MM.1S (cell line): ENCODE measurements at regions not wholly inside any gene's neighbourhood (a gene's known extent, or its start where the extent isn't known, plus 50 kb on each side); places are given as distances from the start of the nearest gene placed in this dataset.

Source experiments
- DNase-seq: peaks from one replicate; pipeline ENCODE4 v3.0.0-alpha.2; 2015
- H2AFZ ChIP-seq: fragments of 300-600 bp; sonication (generic); 2 replicates; pipeline ENCODE4 v1.6.0; 2016; ENCODE audit warnings: antibody characterized with exemption, low read length
- H3F3A ChIP-seq: fragments of 300-600 bp; sonication (generic); 2 replicates; pipeline ENCODE4 v1.6.1; 2016; ENCODE audit warnings: mild to moderate bottlenecking, antibody characterized with exemption, low read length, moderate library complexity, mixed read lengths; ENCODE audit not compliant: insufficient read depth
- H3K27ac ChIP-seq: fragments of 300-600 bp; sonication (generic); 2 replicates; pipeline ENCODE4 v1.5.1; 2016; ENCODE audit warnings: mild to moderate bottlenecking, low read length
- H3K27me3 ChIP-seq: fragments of 300-600 bp; sonication (generic); replicated peaks from 2 replicates; pipeline ENCODE4 v1.6.0; 2016; ENCODE audit warnings: low read length; ENCODE audit not compliant: insufficient read depth
- H3K36me3 ChIP-seq: fragments of 300-600 bp; sonication (generic); replicated peaks from 2 replicates; pipeline ENCODE4 v1.6.1; 2016; ENCODE audit warnings: mild to moderate bottlenecking, low read length, mixed read lengths; ENCODE audit not compliant: insufficient read depth
- H3K4me1 ChIP-seq: fragments of 300-600 bp; sonication (generic); 2 replicates; pipeline ENCODE4 v1.6.1; 2016; ENCODE audit warnings: low read length, mixed read lengths
- H3K4me2 ChIP-seq: fragments of 300-600 bp; sonication (generic); 2 replicates; pipeline ENCODE4 v1.6.0; 2016; ENCODE audit warnings: low read depth, low read length
- H3K4me3 ChIP-seq: fragments of 300-600 bp; sonication (generic); 2 replicates; pipeline ENCODE4 v1.5.1; 2016; ENCODE audit warnings: low read length, mixed read lengths
- H3K79me2 ChIP-seq: fragments of 300-600 bp; sonication (generic); 2 replicates; pipeline ENCODE4 v1.6.1; 2016; ENCODE audit warnings: mixed run types, low read length, mixed read lengths
- H3K9ac ChIP-seq: fragments of 300-600 bp; sonication (generic); 2 replicates; pipeline ENCODE4 v1.6.1; 2016; ENCODE audit warnings: low read length, mixed read lengths
- H3K9me2 ChIP-seq: fragments of 300-600 bp; sonication (generic); replicated peaks from 2 replicates; pipeline ENCODE4 v1.6.1; 2016; ENCODE audit warnings: mild to moderate bottlenecking, low read length, mixed read lengths; ENCODE audit not compliant: insufficient read depth
- H3K9me3 ChIP-seq: fragments of 300-600 bp; sonication (generic); replicated peaks from 2 replicates; pipeline ENCODE4 v1.6.1; 2016; ENCODE audit warnings: mild to moderate bottlenecking, low read length, mixed read lengths; ENCODE audit not compliant: insufficient read depth
- H4K20me1 ChIP-seq: fragments of 300-600 bp; sonication (generic); 2 replicates; pipeline ENCODE4 v1.6.1; 2016; ENCODE audit warnings: mild to moderate bottlenecking, low read length, moderate library complexity, mixed read lengths; ENCODE audit not compliant: insufficient read depth
- CTCF ChIP-seq: fragments of 300-600 bp; sonication (generic); IDR thresholded peaks from 2 replicates; pipeline ENCODE4 v1.5.1; 2016; ENCODE audit warnings: antibody characterized with exemption, low read length, mixed read lengths
- EZH2 ChIP-seq: fragments of 300-600 bp; sonication (generic); optimal IDR thresholded peaks from 2 replicates; pipeline ENCODE3; 2017; ENCODE audit warnings: low read depth, mild to moderate bottlenecking, antibody characterized with exemption, low read length, mixed read lengths
- EZH2phosphoT487 ChIP-seq: fragments of 300-600 bp; sonication (generic); IDR thresholded peaks from 2 replicates; pipeline ENCODE4 v1.6.1; 2018; ENCODE audit warnings: antibody characterized with exemption, low read length

- Histone ChIP-seq H3K27ac (no peak overlapping the region), H3K9me3 (no peaks in the 10 kb centered on the region), H3K79me2 (no peaks in the 10 kb centered on the region), H3K9ac (no peak overlapping the region), H3K4me1 (no peaks in the 10 kb centered on the region), H3K27me3 (no peaks in the 10 kb centered on the region), H4K20me1 (no peaks in the 10 kb centered on the region), H3F3A (no peaks in the 10 kb centered on the region), H3K4me3 (no peak overlapping the region), H3K4me2 (no peak overlapping the region), H2AFZ (no peak overlapping the region), H3K9me2 (no peaks in the 10 kb centered on the region), H3K36me3 (no peaks in the 10 kb centered on the region)
- DNase-seq, result no peak
- TF ChIP-seq EZH2 (no peak), EZH2phosphoT487 (no peak), CTCF (no peak)
Observed at GRCh38 chr12:41846718-41847117, 298.0 kb downstream of the GXYLT1 start.

GRCh38 chr12:41836416-41836815, 308.3 kb downstream of the GXYLT1 start:
- H3K79me2 ChIP-seq, result no peaks in the 10 kb centered on the region
- no peaks in the 10 kb centered on the region for H3K4me1 ChIP-seq
- TF ChIP-seq CTCF (no peak), EZH2 (no peak), EZH2phosphoT487 (no peak)
- no peaks in the 10 kb centered on the region for H3K27me3 ChIP-seq
- no peaks in the 10 kb centered on the region for H3F3A ChIP-seq
- H4K20me1 ChIP-seq, result no peaks in the 10 kb centered on the region
- H3K9me3 ChIP-seq, result no peaks in the 10 kb centered on the region
- no peaks in the 10 kb centered on the region for H3K36me3 ChIP-seq
- H2AFZ ChIP-seq, result no peak overlapping the region
- H3K4me2 ChIP-seq, result no peak overlapping the region
- H3K9me2 ChIP-seq, result no peaks in the 10 kb centered on the region
- no peak overlapping the region for H3K9ac ChIP-seq
- H3K27ac ChIP-seq, result no peak overlapping the region
- H3K4me3 ChIP-seq, result no peak overlapping the region
- no peak for DNase-seq

GRCh38 chr12:41835556-41835955, 309.1 kb downstream of the GXYLT1 start:
- Histone ChIP-seq H4K20me1 (no peaks in the 10 kb centered on the region), H3K27me3 (no peaks in the 10 kb centered on the region), H3K4me3 (no peak overlapping the region), H3K27ac (no peak overlapping the region), H3K4me2 (no peak overlapping the region), H3K9ac (no peak overlapping the region), H3K9me2 (no peaks in the 10 kb centered on the region), H3K4me1 (no peaks in the 10 kb centered on the region), H3K79me2 (no peaks in the 10 kb centered on the region), H2AFZ (no peak overlapping the region), H3F3A (no peaks in the 10 kb centered on the region), H3K36me3 (no peaks in the 10 kb centered on the region), H3K9me3 (no peaks in the 10 kb centered on the region)
- TF ChIP-seq CTCF (no peak), EZH2phosphoT487 (no peak), EZH2 (no peak)
- DNase-seq, result no peak
